ENCODE measurements at regions not wholly inside any gene's neighbourhood (a gene's known extent, or its start where the extent isn't known, plus 50 kb on each side); places are given as distances from the start of the nearest gene placed in this dataset.

DNA sequence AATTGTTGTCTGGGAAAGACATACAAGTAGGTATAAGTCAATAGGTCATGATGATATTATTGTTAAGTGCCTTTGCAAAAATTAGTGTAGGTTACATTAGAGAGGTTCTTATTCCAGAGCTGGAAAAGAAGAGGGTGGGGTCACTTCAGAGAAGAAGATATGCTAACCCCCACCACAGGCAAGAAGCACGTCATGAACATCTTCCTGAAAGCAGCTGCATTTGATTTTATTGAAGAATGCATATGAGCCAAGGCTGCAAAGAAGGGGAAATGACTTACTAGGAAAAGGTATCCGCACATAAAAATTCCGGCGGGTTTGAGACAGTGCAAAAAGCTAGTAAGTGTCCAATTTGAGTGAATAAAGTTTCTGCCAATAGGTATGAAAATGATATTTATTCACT lies 195.3 kb upstream of the CDH2 start:
- TF ChIP-seq POLR2A (IDR thresholded peaks at IDR 0.05; ENCODE audit: low read length) (no peak), PHF8 (IDR thresholded peaks at IDR 0.05; ENCODE audit: borderline replicate concordance, low read depth) (no peak)
